Esophagus muscularis mucosa (tissue), 4 donors: ENCODE measurements at regions not wholly inside any gene's neighbourhood (a gene's known extent, or its start where the extent isn't known, plus 50 kb on each side); places are given as distances from the start of the nearest gene placed in this dataset.

ENCODE experiments used
- DNase-seq: peaks from one replicate; pipeline ENCODE4 v3.0.0-alpha.2; 2017; ENCODE audit errors: extremely low spot score
- H3K27ac ChIP-seq, 4 donors: fragments of 200-600 bp; sonication (generic); replicated peaks in 1 of 4; 1 replicate in 3 of 4; 2 replicates in 1 of 4; pipeline ENCODE4 v1.5.1; 2016 to 2019; ENCODE audit warnings: mild to moderate bottlenecking in 1 of 4
- H3K27me3 ChIP-seq, 4 donors: fragments of 200-600 bp; sonication (generic); one replicate each; pipeline versions ENCODE4 v1.5.1 to v1.6.0; 2016 to 2019
- H3K36me3 ChIP-seq, 4 donors: fragments of 200-600 bp; sonication (generic); one replicate each; pipeline ENCODE4 v1.5.1; 2016 to 2019
- H3K4me1 ChIP-seq, 4 donors: fragments of 200-600 bp; sonication (generic); one replicate each; pipeline ENCODE4 v1.5.1; 2016 to 2019
- H3K4me3 ChIP-seq, 4 donors: fragments of 200-600 bp; sonication (generic); 1 replicate in 2 of 4; 2 replicates in 2 of 4; pipeline ENCODE4 v1.5.1; 2016 to 2019; ENCODE audit warnings: mild to moderate bottlenecking in 4 of 4, moderate library complexity in 1 of 4
- H3K9me3 ChIP-seq, 4 donors: fragments of 200-600 bp; sonication (generic); 1 replicate in 3 of 4; 2 replicates in 1 of 4; pipeline ENCODE4 v1.5.1; 2016 to 2019
- CTCF ChIP-seq, 3 experiments: fragments of 200-600 bp in 2 of 3; fragments of 450-650 bp in 1 of 3; sonication (generic) in 2 of 3; IDR thresholded peaks; one replicate each; pipeline ENCODE4 v1.5.1; 2017 to 2019; ENCODE audit warnings: antibody characterized with exemption in 3 of 3, mild to moderate bottlenecking in 2 of 3, moderate library complexity in 1 of 3
- EP300 ChIP-seq: sonication (generic); formaldehyde crosslinking; IDR thresholded peaks from one replicate; pipeline ENCODE4 v1.6.1; 2017; ENCODE audit warnings: antibody characterized with exemption
- POLR2A ChIP-seq: fragments of 450-650 bp; IDR thresholded peaks from one replicate; pipeline ENCODE4 v1.6.1; 2017; ENCODE audit warnings: antibody characterized with exemption, moderate library complexity, mild to moderate bottlenecking, low read depth
- POLR2AphosphoS5 ChIP-seq, 2 donors: sonication (generic); formaldehyde crosslinking; IDR thresholded peaks; one replicate each; pipeline ENCODE4 v1.6.1; 2017; ENCODE audit warnings: antibody characterized with exemption in 2 of 2
- WGBS: methylation state at CpG from one replicate; pipeline ENCODE4 v1.1.5; 2018; 5-methylcytosine and 5-hydroxymethylcytosine counted together
- intact Hi-C: fragments of 100-400 bp; cut with DNase I; formaldehyde crosslinking; loops from one replicate; pipeline ENCODE4 v1.15.1; 2023

- H3K9me3 ChIP-seq: no peaks in the 10 kb centered on the region
- TF ChIP-seq POLR2A (no peak), EP300 (no peak), CTCF (IDR thresholded peaks at IDR 0.05) (no peak), POLR2AphosphoS5 (IDR thresholded peaks at IDR 0.05) (no peak)
- no peak overlapping the region for H3K4me3 ChIP-seq
- no peak overlapping the region for H3K27ac ChIP-seq
- H3K4me1 ChIP-seq: no peaks in the 10 kb centered on the region
- H3K27me3 ChIP-seq: no peaks in the 10 kb centered on the region
- no peaks in the 10 kb centered on the region for H3K36me3 ChIP-seq
- 65% methylated on average over 5 of the region's 5 CpGs for WGBS
- DNase-seq: no peak
- intact Hi-C loops: no loop called here
Observed at GRCh38 chr7:119515214-119515613, 757.8 kb upstream of the KCND2 start.

- WGBS: 63% methylated on average over 3 of the region's 3 CpGs
Observed at GRCh38 chr7:119515962-119516361, 757.0 kb upstream of the KCND2 start.

GRCh38 chr7:119522263-119522662 is 750.7 kb upstream of the KCND2 start:
- Histone ChIP-seq H3K9me3 (peaks cover 0 to 9% (median 3%) of the 10 kb centered on the region in 4 donors), H3K27ac (no peak overlapping the region), H3K4me3 (no peak overlapping the region), H3K27me3 (no peaks in the 10 kb centered on the region), H3K4me1 (no peaks in the 10 kb centered on the region), H3K36me3 (no peaks in the 10 kb centered on the region)
- TF ChIP-seq EP300 (no peak), CTCF (IDR thresholded peaks at IDR 0.05) (no peak), POLR2AphosphoS5 (IDR thresholded peaks at IDR 0.05) (no peak), POLR2A (no peak)
- intact Hi-C loops: no loop called here
- no peak for DNase-seq
- WGBS: 80% methylated on average over 1 of the region's 1 CpG

More at GRCh38 chr7:119515962-119516361, 757.0 kb upstream of the KCND2 start:
- no peak overlapping the region for H3K27ac ChIP-seq
- no peaks in the 10 kb centered on the region for H3K27me3 ChIP-seq
- H3K4me1 ChIP-seq: no peaks in the 10 kb centered on the region
- H3K36me3 ChIP-seq: no peaks in the 10 kb centered on the region
- TF ChIP-seq POLR2A (no peak), CTCF (IDR thresholded peaks at IDR 0.05) (no peak), EP300 (no peak), POLR2AphosphoS5 (IDR thresholded peaks at IDR 0.05) (no peak)
- DNase-seq: no peak
- no peak overlapping the region for H3K4me3 ChIP-seq
- H3K9me3 ChIP-seq: no peaks in the 10 kb centered on the region
- intact Hi-C loops: no loop called here

GRCh38 chr7:119522698-119523097 is 750.3 kb upstream of the KCND2 start:
- H3K4me3 ChIP-seq: no peak overlapping the region
- peaks cover 0 to 9% (median 3%) of the 10 kb centered on the region in 4 donors for H3K9me3 ChIP-seq
- no peaks in the 10 kb centered on the region for H3K27me3 ChIP-seq
- H3K36me3 ChIP-seq: no peaks in the 10 kb centered on the region
- TF ChIP-seq CTCF (IDR thresholded peaks at IDR 0.05) (no peak), POLR2A (no peak), POLR2AphosphoS5 (IDR thresholded peaks at IDR 0.05) (no peak), EP300 (no peak)
- DNase-seq: no peak
- H3K4me1 ChIP-seq: no peaks in the 10 kb centered on the region
- H3K27ac ChIP-seq: no peak overlapping the region
- intact Hi-C loops: no loop called here
- 86% methylated on average over 6 of the region's 6 CpGs for WGBS

GRCh38 chr7:119545118-119545517 is 727.9 kb upstream of the KCND2 start:
- H3K27me3 ChIP-seq: no peaks in the 10 kb centered on the region
- no peaks in the 10 kb centered on the region for H3K36me3 ChIP-seq
- DNase-seq: no peak
- H3K9me3 ChIP-seq: no peaks in the 10 kb centered on the region
- no peaks in the 10 kb centered on the region for H3K4me1 ChIP-seq
- TF ChIP-seq POLR2AphosphoS5 (IDR thresholded peaks at IDR 0.05): no peak
- no peak for TF ChIP-seq POLR2A
- TF ChIP-seq EP300: no peak
- no peak for TF ChIP-seq CTCF (IDR thresholded peaks at IDR 0.05)
- no peak overlapping the region for H3K27ac ChIP-seq
- intact Hi-C loops: no loop called here
- H3K4me3 ChIP-seq: no peak overlapping the region
